ENCODE measurements at regions not wholly inside any gene's neighbourhood (a gene's known extent, or its start where the extent isn't known, plus 50 kb on each side); places are given as distances from the start of the nearest gene placed in this dataset.

DNA sequence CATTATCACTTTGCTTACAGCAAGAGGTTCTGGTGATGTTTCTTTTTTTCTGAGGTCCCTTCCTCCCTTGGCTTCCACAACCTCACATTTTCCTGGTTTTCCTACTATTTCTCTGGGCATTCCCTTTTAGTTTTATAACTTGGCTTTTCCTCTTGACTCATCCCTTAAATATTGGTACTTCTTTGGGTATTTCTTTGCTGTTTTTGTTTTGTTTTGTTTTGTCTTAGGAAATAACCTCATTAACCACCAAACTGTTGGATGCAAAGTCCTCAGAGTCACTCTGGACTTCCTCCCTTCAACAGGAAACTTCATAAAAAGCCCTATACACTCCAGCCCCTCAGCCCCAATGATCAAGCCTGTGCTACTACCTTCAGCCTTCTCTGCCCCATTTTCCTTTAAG, 211.1 kb downstream of the DUSP10 start:
- intact Hi-C loops (cut with micrococcal nuclease; ENCODE audit: unreplicated experiment): no loop called here
- no TSS peak for BruUV-seq (replicated peaks)

GRCh38 chr1:221532071-221532773, 209.7 kb downstream of the DUSP10 start:
- ChIA-PET POLR2A (no interaction called here), CTCF (ENCODE audit: unreplicated experiment) (no interaction called here)
- H3K36me3 ChIP-seq (ENCODE audit: insufficient read depth, low read length): no peaks in the 10 kb centered on the region
- H3K9me2 ChIP-seq (ENCODE audit: insufficient read depth, low read length): no peaks in the 10 kb centered on the region
- H3K9me3 ChIP-seq (ENCODE audit: low read length): no peaks in the 10 kb centered on the region
- H3K4me3 ChIP-seq (ENCODE audit: low read depth, low read length, poor library complexity, severe bottlenecking): no peak overlapping the region
- no peak for DNase-seq (ENCODE audit: low spot score)
- H3K4me1 ChIP-seq (ENCODE audit: insufficient read depth, low read length, poor library complexity, severe bottlenecking): no peaks in the 10 kb centered on the region
- intact Hi-C loops (cut with micrococcal nuclease; ENCODE audit: unreplicated experiment): no loop called here
- H2AFZ ChIP-seq (ENCODE audit: low read length): no peak overlapping the region
- no peaks in the 10 kb centered on the region for H4K20me1 ChIP-seq (ENCODE audit: insufficient read depth, low read length)
- BruUV-seq (replicated peaks): no TSS peak
- H3K4me2 ChIP-seq (ENCODE audit: low read length): no peak overlapping the region
- no peak overlapping the region for H3K27ac ChIP-seq (ENCODE audit: low read depth, low read length, poor library complexity, severe bottlenecking)
- no peaks in the 10 kb centered on the region for H3K79me2 ChIP-seq (ENCODE audit: insufficient read depth, low read depth, low read length)
- TF ChIP-seq CTCF (conservative IDR thresholded peaks at IDR 0.05; ENCODE audit: low read length) (no peak), EZH2phosphoT487 (IDR thresholded peaks at IDR 0.05; ENCODE audit: borderline replicate concordance, low read depth, low read length) (no peak)

More for the DNA sequence above, 211.1 kb downstream of the DUSP10 start:
- Histone ChIP-seq H3K4me2 (ENCODE audit: low read length) (no peak overlapping the region), H4K20me1 (ENCODE audit: insufficient read depth, low read length) (no peaks in the 10 kb centered on the region), H3K36me3 (ENCODE audit: insufficient read depth, low read length) (no peaks in the 10 kb centered on the region), H3K4me3 (ENCODE audit: low read depth, low read length, poor library complexity, severe bottlenecking) (no peak overlapping the region), H3K27ac (ENCODE audit: low read depth, low read length, poor library complexity, severe bottlenecking) (no peak overlapping the region), H3K9me3 (ENCODE audit: low read length) (no peaks in the 10 kb centered on the region), H3K79me2 (ENCODE audit: insufficient read depth, low read depth, low read length) (no peaks in the 10 kb centered on the region), H3K4me1 (ENCODE audit: insufficient read depth, low read length, poor library complexity, severe bottlenecking) (no peaks in the 10 kb centered on the region), H3K9me2 (ENCODE audit: insufficient read depth, low read length) (no peaks in the 10 kb centered on the region), H2AFZ (ENCODE audit: low read length) (no peak overlapping the region)
- no peak for DNase-seq (ENCODE audit: low spot score)
- TF ChIP-seq CTCF (conservative IDR thresholded peaks at IDR 0.05; ENCODE audit: low read length) (no peak), EZH2phosphoT487 (IDR thresholded peaks at IDR 0.05; ENCODE audit: borderline replicate concordance, low read depth, low read length) (no peak)
- POLR2A ChIA-PET: no interaction called here
- CTCF ChIA-PET (ENCODE audit: unreplicated experiment): no interaction called here

- no peak overlapping the region for H3K4me2 ChIP-seq (ENCODE audit: low read length)
- H3K4me1 ChIP-seq (ENCODE audit: insufficient read depth, low read length, poor library complexity, severe bottlenecking): no peaks in the 10 kb centered on the region
- BruUV-seq (replicated peaks): no TSS peak
- no peak for DNase-seq (ENCODE audit: low spot score)
- H3K9me2 ChIP-seq (ENCODE audit: insufficient read depth, low read length): no peaks in the 10 kb centered on the region
- H3K9me3 ChIP-seq (ENCODE audit: low read length): no peaks in the 10 kb centered on the region
- H3K4me3 ChIP-seq (ENCODE audit: low read depth, low read length, poor library complexity, severe bottlenecking): no peak overlapping the region
- POLR2A ChIA-PET: no interaction called here
- no peaks in the 10 kb centered on the region for H4K20me1 ChIP-seq (ENCODE audit: insufficient read depth, low read length)
- intact Hi-C loops (cut with micrococcal nuclease; ENCODE audit: unreplicated experiment): no loop called here
- H3K27ac ChIP-seq (ENCODE audit: low read depth, low read length, poor library complexity, severe bottlenecking): no peak overlapping the region
- no peaks in the 10 kb centered on the region for H3K36me3 ChIP-seq (ENCODE audit: insufficient read depth, low read length)
- no peak overlapping the region for H2AFZ ChIP-seq (ENCODE audit: low read length)
- H3K79me2 ChIP-seq (ENCODE audit: insufficient read depth, low read depth, low read length): no peaks in the 10 kb centered on the region
- CTCF ChIA-PET (ENCODE audit: unreplicated experiment): no interaction called here
- no peak for TF ChIP-seq CTCF (conservative IDR thresholded peaks at IDR 0.05; ENCODE audit: low read length)
- TF ChIP-seq EZH2phosphoT487 (IDR thresholded peaks at IDR 0.05; ENCODE audit: borderline replicate concordance, low read depth, low read length): no peak
Observed at GRCh38 chr1:221541296-221541695, 200.6 kb downstream of the DUSP10 start.
